GM23338 (cell line): ENCODE measurements at regions not wholly inside any gene's neighbourhood (a gene's known extent, or its start where the extent isn't known, plus 50 kb on each side); places are given as distances from the start of the nearest gene placed in this dataset.

Experiments
- ATAC-seq: fragments of 200-7000 bp; cut with Tn5 transposase; 3 replicates; pipeline ENCODE4 v1.9.1; 2020
- DNase-seq: peaks from one replicate; pipeline ENCODE4 v3.0.0-alpha.2; 2015; ENCODE audit warnings: low spot score
- H2AFZ ChIP-seq: fragments of 200-600 bp; sonication (generic); 2 replicates; pipeline ENCODE4 v1.8.0; 2016; ENCODE audit warnings: antibody characterized with exemption, mild to moderate bottlenecking, moderate library complexity
- H3F3A ChIP-seq: fragments of 200-600 bp; sonication (generic); replicated peaks from 2 replicates; pipeline ENCODE4 v1.8.0; 2017; ENCODE audit warnings: antibody characterized with exemption, mixed run types, low read depth
- H3K27ac ChIP-seq: fragments of 200-600 bp; sonication (generic); 2 replicates; pipeline ENCODE4 v1.6.1; 2016; ENCODE audit warnings: low read depth
- H3K27me3 ChIP-seq: fragments of 200-600 bp; sonication (generic); 2 replicates; pipeline ENCODE4 v1.8.0; 2016; ENCODE audit warnings: mild to moderate bottlenecking, mixed run types, moderate library complexity; ENCODE audit not compliant: insufficient read depth
- H3K36me3 ChIP-seq: fragments of 200-600 bp; sonication (generic); 2 replicates; pipeline ENCODE4 v1.8.0; 2016; ENCODE audit warnings: mild to moderate bottlenecking; ENCODE audit not compliant: insufficient read depth
- H3K4me1 ChIP-seq: fragments of 200-600 bp; sonication (generic); 2 replicates; pipeline ENCODE4 v1.8.0; 2016; ENCODE audit warnings: mild to moderate bottlenecking, moderate library complexity; ENCODE audit not compliant: insufficient read depth
- H3K4me2 ChIP-seq: fragments of 200-600 bp; sonication (generic); 2 replicates; pipeline ENCODE4 v1.7.1; 2017; ENCODE audit warnings: mixed run types
- H3K4me3 ChIP-seq: fragments of 200-600 bp; sonication (generic); 2 replicates; pipeline ENCODE4 v1.6.1; 2016; ENCODE audit warnings: mixed run types
- H3K79me2 ChIP-seq: fragments of 200-600 bp; sonication (generic); replicated peaks from 2 replicates; pipeline ENCODE4 v1.8.0; 2017; ENCODE audit warnings: mild to moderate bottlenecking; ENCODE audit not compliant: insufficient read depth
- H3K9me2 ChIP-seq: fragments of 200-600 bp; sonication (generic); 2 replicates; pipeline ENCODE4 v1.8.0; 2017; ENCODE audit not compliant: insufficient read depth
- H4K20me1 ChIP-seq: fragments of 200-600 bp; sonication (generic); replicated peaks from 2 replicates; pipeline ENCODE4 v1.8.0; 2017; ENCODE audit warnings: mild to moderate bottlenecking; ENCODE audit not compliant: insufficient read depth
- H3K27ac Mint-ChIP-seq: 2 replicates; pipeline ENCODE4 v1.8.0; 2020; ENCODE audit warnings: inconsistent platforms, mild to moderate bottlenecking, moderate library complexity, mixed read lengths
- H3K27me3 Mint-ChIP-seq: 3 replicates; pipeline ENCODE4 v1.8.0; 2022; ENCODE audit warnings: low read depth, mild to moderate bottlenecking, moderate library complexity, mixed read lengths, inconsistent platforms; ENCODE audit not compliant: insufficient read depth, poor library complexity
- H3K36me3 Mint-ChIP-seq: 3 replicates; pipeline ENCODE4 v1.8.0; 2021; ENCODE audit warnings: low read depth, mild to moderate bottlenecking, inconsistent platforms, moderate library complexity, mixed read lengths
- H3K4me1 Mint-ChIP-seq: 3 replicates; pipeline ENCODE4 v1.8.0; 2020; ENCODE audit warnings: mild to moderate bottlenecking, inconsistent platforms, mixed read lengths
- H3K4me3 Mint-ChIP-seq: 3 replicates; pipeline ENCODE4 v1.8.0; 2021; ENCODE audit warnings: moderate library complexity, mild to moderate bottlenecking, inconsistent platforms, mixed read lengths
- H3K9me3 Mint-ChIP-seq: 3 replicates; pipeline ENCODE4 v1.8.0; 2020; ENCODE audit warnings: moderate library complexity, mild to moderate bottlenecking, inconsistent platforms, mixed read lengths
- CREB1 ChIP-seq: fragments of 250-450 bp; sonication (Bioruptor Pico); IDR thresholded peaks from 2 replicates; pipeline ENCODE4 v1.5.0; 2020; ENCODE audit warnings: low read depth, mild to moderate bottlenecking, moderate library complexity
- CTCF ChIP-seq, 2 experiments: fragments of 200-600 bp in 1 of 2; sonication (generic) in 1 of 2; conservative IDR thresholded peaks; 2 replicates each; pipeline versions ENCODE4 v1.5.1 to v1.6.1; 2016 to 2017; ENCODE audit warnings: antibody characterized with exemption in 2 of 2, low read depth in 2 of 2, mild to moderate bottlenecking in 2 of 2, moderate library complexity in 1 of 2
- ETS1 ChIP-seq: IDR thresholded peaks from 2 replicates; pipeline ENCODE4 v1.6.1; 2016; ENCODE audit warnings: antibody characterized with exemption
- EZH2phosphoT487 ChIP-seq: fragments of 200-600 bp; sonication (generic); IDR thresholded peaks from one replicate; pipeline ENCODE4 v1.8.1; 2018; ENCODE audit warnings: antibody characterized with exemption; ENCODE audit not compliant: unreplicated experiment
- JUNB ChIP-seq: IDR thresholded peaks from one replicate; pipeline ENCODE4 v1.6.1; 2016; ENCODE audit warnings: antibody characterized with exemption; ENCODE audit not compliant: unreplicated experiment
- NANOG ChIP-seq: IDR thresholded peaks from 2 replicates; pipeline ENCODE4 v1.6.1; 2016; ENCODE audit warnings: antibody characterized with exemption, borderline replicate concordance
- POLR2AphosphoS5 ChIP-seq: IDR thresholded peaks from 2 replicates; pipeline ENCODE4 v1.6.1; 2016; ENCODE audit warnings: antibody characterized with exemption, low read depth
- STAT1 ChIP-seq: IDR thresholded peaks from one replicate; pipeline ENCODE4 v1.6.1; 2016; ENCODE audit warnings: antibody characterized with exemption; ENCODE audit not compliant: unreplicated experiment
- ZNF114 ChIP-seq: fragments of 250-450 bp; sonication (Bioruptor Pico); IDR thresholded peaks from 2 replicates; pipeline ENCODE4 v1.5.0; 2020; ENCODE audit warnings: mild to moderate bottlenecking, moderate library complexity
- ZNF331 ChIP-seq: fragments of 250-450 bp; sonication (Bioruptor Pico); IDR thresholded peaks from 2 replicates; pipeline ENCODE4 v1.5.0; 2020; ENCODE audit warnings: low read depth, mild to moderate bottlenecking, moderate library complexity
- ZNF462 ChIP-seq: fragments of 250-450 bp; sonication (Bioruptor Pico); IDR thresholded peaks from 2 replicates; pipeline ENCODE4 v1.5.0; 2020; ENCODE audit warnings: mild to moderate bottlenecking, moderate library complexity

GRCh38 chr4:180710628-180711337 lies 1532.4 kb upstream of the TENM3 start:
- Histone ChIP-seq H3K4me2 (no peak overlapping the region), H3K4me1 (no peaks in the 10 kb centered on the region), H3K36me3 (no peaks in the 10 kb centered on the region; the same call in 1 of the 2 replicates), H3K4me3 (no peak overlapping the region), H3K27ac (no peak overlapping the region), H2AFZ (no peak overlapping the region), H4K20me1 (no peaks in the 10 kb centered on the region), H3F3A (no peaks in the 10 kb centered on the region), H3K9me2 (no peaks in the 10 kb centered on the region), H3K79me2 (no peaks in the 10 kb centered on the region), H3K27me3 (no peaks in the 10 kb centered on the region)
- ATAC-seq (no peak), DNase-seq (no peak)
- Mint-ChIP-seq H3K27ac (no peak overlapping the region), H3K36me3 (peaks cover 10% of the 10 kb centered on the region; the same call in 2 of the 3 replicates), H3K27me3 (peaks cover 3% of the 10 kb centered on the region), H3K9me3 (peaks cover 14% of the 10 kb centered on the region), H3K4me3 (no peak overlapping the region), H3K4me1 (no peaks in the 10 kb centered on the region)
- no peak for TF ChIP-seq STAT1
- TF ChIP-seq ETS1: no peak
- TF ChIP-seq JUNB: no peak
- no peak for TF ChIP-seq ZNF114 (CRISPR knock-in tag)

GRCh38 chr4:180717451-180718033 lies 1525.7 kb upstream of the TENM3 start:
- Histone ChIP-seq H3K79me2 (no peaks in the 10 kb centered on the region), H3K27me3 (no peaks in the 10 kb centered on the region), H3K27ac (no peak overlapping the region), H3K4me3 (no peak overlapping the region), H3K36me3 (no peaks in the 10 kb centered on the region), H3K4me1 (no peaks in the 10 kb centered on the region), H4K20me1 (no peaks in the 10 kb centered on the region), H3K4me2 (no peak overlapping the region), H3F3A (no peaks in the 10 kb centered on the region), H2AFZ (no peak overlapping the region), H3K9me2 (peaks cover 19% of the 10 kb centered on the region)
- ATAC-seq (no peak), DNase-seq (no peak)
- H3K27me3 Mint-ChIP-seq: peaks cover 1% of the 10 kb centered on the region
- H3K9me3 Mint-ChIP-seq: no peaks in the 10 kb centered on the region
- peaks cover 4% of the 10 kb centered on the region; the same call in 1 of the 3 replicates for H3K4me1 Mint-ChIP-seq
- no peak overlapping the region for H3K4me3 Mint-ChIP-seq
- no peak overlapping the region for H3K27ac Mint-ChIP-seq
- H3K36me3 Mint-ChIP-seq: no peaks in the 10 kb centered on the region
- TF ChIP-seq ZNF462 (CRISPR knock-in tag) (no peak), STAT1 (no peak), ETS1 (no peak), POLR2AphosphoS5 (no peak), ZNF114 (CRISPR knock-in tag) (no peak), ZNF331 (CRISPR knock-in tag) (no peak), NANOG (no peak), CREB1 (no peak), CTCF (conservative IDR thresholded peaks at IDR 0.05; ENCODE audit: low read depth in 2 of 2) (no peak), EZH2phosphoT487 (no peak)
